ENCODE measurements at regions not wholly inside any gene's neighbourhood (a gene's known extent, or its start where the extent isn't known, plus 50 kb on each side); places are given as distances from the start of the nearest gene placed in this dataset.

DNA sequence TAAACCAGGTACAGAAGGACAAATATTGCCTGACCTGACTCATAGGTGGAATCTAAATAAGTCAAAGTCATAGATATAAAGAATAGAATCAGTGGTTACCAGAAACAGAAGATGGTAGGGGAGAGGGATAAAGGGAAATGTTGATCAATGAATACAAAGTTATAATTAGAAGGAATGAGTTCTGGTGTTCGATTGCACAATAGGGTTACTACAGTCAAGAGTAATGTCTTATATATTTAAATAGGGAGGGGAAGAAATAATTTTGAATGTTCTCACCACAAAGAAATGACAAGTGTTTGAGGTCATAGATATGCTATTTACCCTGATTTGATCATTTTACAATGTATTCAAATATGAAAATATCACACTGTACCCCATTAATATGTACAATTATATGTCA lies 1541.2 kb downstream of the SLITRK1 start:
- TF ChIP-seq, protein P1, sequence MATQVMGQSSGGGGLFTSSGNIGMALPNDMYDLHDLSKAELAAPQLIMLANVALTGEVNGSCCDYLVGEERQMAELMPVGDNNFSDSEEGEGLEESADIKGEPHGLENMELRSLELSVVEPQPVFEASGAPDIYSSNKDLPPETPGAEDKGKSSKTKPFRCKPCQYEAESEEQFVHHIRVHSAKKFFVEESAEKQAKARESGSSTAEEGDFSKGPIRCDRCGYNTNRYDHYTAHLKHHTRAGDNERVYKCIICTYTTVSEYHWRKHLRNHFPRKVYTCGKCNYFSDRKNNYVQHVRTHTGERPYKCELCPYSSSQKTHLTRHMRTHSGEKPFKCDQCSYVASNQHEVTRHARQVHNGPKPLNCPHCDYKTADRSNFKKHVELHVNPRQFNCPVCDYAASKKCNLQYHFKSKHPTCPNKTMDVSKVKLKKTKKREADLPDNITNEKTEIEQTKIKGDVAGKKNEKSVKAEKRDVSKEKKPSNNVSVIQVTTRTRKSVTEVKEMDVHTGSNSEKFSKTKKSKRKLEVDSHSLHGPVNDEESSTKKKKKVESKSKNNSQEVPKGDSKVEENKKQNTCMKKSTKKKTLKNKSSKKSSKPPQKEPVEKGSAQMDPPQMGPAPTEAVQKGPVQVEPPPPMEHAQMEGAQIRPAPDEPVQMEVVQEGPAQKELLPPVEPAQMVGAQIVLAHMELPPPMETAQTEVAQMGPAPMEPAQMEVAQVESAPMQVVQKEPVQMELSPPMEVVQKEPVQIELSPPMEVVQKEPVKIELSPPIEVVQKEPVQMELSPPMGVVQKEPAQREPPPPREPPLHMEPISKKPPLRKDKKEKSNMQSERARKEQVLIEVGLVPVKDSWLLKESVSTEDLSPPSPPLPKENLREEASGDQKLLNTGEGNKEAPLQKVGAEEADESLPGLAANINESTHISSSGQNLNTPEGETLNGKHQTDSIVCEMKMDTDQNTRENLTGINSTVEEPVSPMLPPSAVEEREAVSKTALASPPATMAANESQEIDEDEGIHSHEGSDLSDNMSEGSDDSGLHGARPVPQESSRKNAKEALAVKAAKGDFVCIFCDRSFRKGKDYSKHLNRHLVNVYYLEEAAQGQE (IDR thresholded peaks at IDR 0.05; ENCODE audit: unreplicated experiment): no peak
- TF ChIP-seq EZH2phosphoT487 (IDR thresholded peaks at IDR 0.05; ENCODE audit: unreplicated experiment): no peak
